CD4-positive, alpha-beta memory T cell (primary cell): ENCODE measurements at regions not wholly inside any gene's neighbourhood (a gene's known extent, or its start where the extent isn't known, plus 50 kb on each side); places are given as distances from the start of the nearest gene placed in this dataset.
"Not testable (repeated sequence)": the region's sequence is repeated elsewhere in the genome, so short reads cannot be mapped to it uniquely, and the experiment has no call there.

Experiments used
- CTCF ChIA-PET: fragments of 350-600 bp; sonication (Branson Sonifier 250); formaldehyde crosslinking; loops from one replicate; lab custom pipeline; 2021; ENCODE audit warnings: inconsistent platforms; ENCODE audit not compliant: partially characterized antibody; lab: Charles Lee
- POLR2A ChIA-PET: fragments of 350-600 bp; sonication (Branson Sonifier 250); formaldehyde crosslinking; loops from one replicate; lab custom pipeline; 2021; ENCODE audit not compliant: partially characterized antibody; lab: Charles Lee
- DNase-seq, 5 donors: peaks; one replicate each; pipeline versions ENCODE4 v3.0.0 to v3.0.0-alpha.2; 2020 to 2022; ENCODE audit warnings: mixed read lengths in 1 of 5
- H3K27ac ChIP-seq: one replicate; pipeline ENCODE4 v1.7.0; 2013; ENCODE audit warnings: low read depth, low read length
- H3K27me3 ChIP-seq: 2 replicates; pipeline ENCODE4 v1.7.0; 2013; ENCODE audit warnings: mild to moderate bottlenecking, low read length, moderate library complexity; ENCODE audit not compliant: insufficient read depth
- H3K36me3 ChIP-seq: 2 replicates; pipeline ENCODE4 v1.7.0; 2013; ENCODE audit warnings: mild to moderate bottlenecking, low read length, moderate library complexity; ENCODE audit not compliant: insufficient read depth
- H3K4me1 ChIP-seq: 2 replicates; pipeline ENCODE4 v1.7.0; 2013; ENCODE audit warnings: mild to moderate bottlenecking, low read length, moderate library complexity; ENCODE audit not compliant: insufficient read depth
- H3K4me3 ChIP-seq, 2 donors: one replicate each; pipeline ENCODE4 v1.7.0; 2013; ENCODE audit warnings: low read length in 2 of 2, mild to moderate bottlenecking in 1 of 2
- H3K9me3 ChIP-seq, 2 donors: one replicate each; pipeline ENCODE4 v1.7.0; 2013; ENCODE audit warnings: low read length in 2 of 2, control low read depth in 1 of 2; ENCODE audit not compliant: control insufficient read depth in 1 of 2
- H3K27ac Mint-ChIP-seq, 7 donors: one replicate each; pipeline ENCODE4 v1.8.0; 2020 to 2021; ENCODE audit warnings: mixed read lengths in 7 of 7, mild to moderate bottlenecking in 6 of 7, inconsistent platforms in 3 of 7, moderate library complexity in 3 of 7
- H3K27me3 Mint-ChIP-seq, 2 donors: one replicate each; pipeline ENCODE4 v1.8.0; 2020 to 2021; ENCODE audit warnings: mixed read lengths in 2 of 2
- H3K36me3 Mint-ChIP-seq, 2 donors: one replicate each; pipeline ENCODE4 v1.8.0; 2020 to 2021; ENCODE audit warnings: mixed read lengths in 2 of 2, inconsistent platforms in 1 of 2, mild to moderate bottlenecking in 1 of 2
- H3K4me1 Mint-ChIP-seq, 4 donors: one replicate each; pipeline ENCODE4 v1.8.0; 2020 to 2021; ENCODE audit warnings: mixed read lengths in 4 of 4, mild to moderate bottlenecking in 1 of 4
- H3K4me3 Mint-ChIP-seq, 8 donors: one replicate each; pipeline ENCODE4 v1.8.0; 2020 to 2021; ENCODE audit warnings: mixed read lengths in 8 of 8, mild to moderate bottlenecking in 7 of 8, moderate library complexity in 6 of 8, inconsistent platforms in 3 of 8
- H3K9me3 Mint-ChIP-seq, 8 donors: one replicate each; pipeline ENCODE4 v1.8.0; 2020 to 2021; ENCODE audit warnings: mixed read lengths in 8 of 8, mild to moderate bottlenecking in 5 of 8, inconsistent platforms in 3 of 8, moderate library complexity in 1 of 8
- intact Hi-C: fragments of 100-400 bp; cut with micrococcal nuclease; formaldehyde crosslinking; loops from one replicate; pipeline ENCODE4 v1.15.1; 2023

DNA sequence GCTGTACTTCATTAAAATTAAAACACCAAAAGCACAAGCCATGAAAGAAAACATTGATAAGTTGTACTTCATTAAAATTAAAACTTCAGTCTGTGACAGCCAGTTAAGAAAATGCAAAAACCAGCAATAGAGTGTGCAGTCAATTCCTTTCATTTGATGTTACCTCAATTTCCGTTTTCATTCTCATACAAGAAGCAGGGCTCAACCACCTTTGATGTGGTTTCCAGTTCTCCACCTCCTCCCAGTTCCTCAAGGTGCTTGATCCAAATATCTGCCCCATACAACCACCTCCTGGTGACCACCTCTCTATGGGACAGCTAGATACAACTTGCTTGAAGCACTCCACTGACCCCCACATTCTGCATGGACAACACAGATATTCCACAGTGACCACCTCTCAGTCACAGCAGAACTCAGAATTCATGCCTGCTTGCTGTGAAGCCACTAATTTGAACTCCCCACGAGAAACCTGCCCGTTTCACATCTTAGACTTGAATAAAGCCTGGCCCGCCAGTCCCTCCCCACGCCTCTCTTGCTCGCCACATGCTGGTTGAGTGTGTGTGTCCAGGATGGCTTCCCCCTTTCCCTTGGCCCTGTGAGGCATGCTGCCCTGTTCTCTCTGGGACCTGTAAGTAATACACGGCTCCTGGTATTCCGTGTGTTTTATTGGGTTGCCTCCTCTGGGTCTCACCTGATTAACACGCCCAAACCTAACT is 66.1 kb downstream of the FAM50B start:
- peak overlapping the region; percentile 7 to 75 (median 51) for H3K27ac Mint-ChIP-seq
- peaks cover 29 to 56% (median 43%) of the 10 kb centered on the region in 4 donors for H3K4me1 Mint-ChIP-seq
- ChIA-PET CTCF (interaction anchor here (1.6 to 3.6 kb wide), 3 partner anchors 18 to 66 kb away, joined by 6 to 17 read pairs (median 13); partner anchors contain the start of gene FAM50B), POLR2A (interaction anchor here (1.5 to 1.7 kb wide), 2 partner anchors 67 to 106 kb away, joined by 3 to 7 read pairs; partner anchors contain the start of gene FAM50B)
- intact Hi-C loops, result loop anchor here (5.0 kb wide), 1 partner anchor 102 kb away; no protein-coding TSS in a partner anchor
- no peaks in the 10 kb centered on the region for H3K9me3 ChIP-seq
- H3K4me3 ChIP-seq, result peak overlapping the region in 1 of 2 donors; percentile 46
- no peaks in the 10 kb centered on the region for H3K36me3 ChIP-seq
- H3K4me1 ChIP-seq, result peaks cover 43% of the 10 kb centered on the region
- H3K4me3 Mint-ChIP-seq, result peak overlapping the region; percentile 61 to 85 (median 80)
- no peak overlapping the region for H3K27ac ChIP-seq
- peaks cover 2 to 15% of the 10 kb centered on the region in 2 donors for H3K27me3 Mint-ChIP-seq
- H3K36me3 Mint-ChIP-seq, result no peaks in the 10 kb centered on the region
- peak; percentile 64 to 73 (median 70) for DNase-seq
- H3K9me3 Mint-ChIP-seq, result peaks cover 0 to 3% (median 0%) of the 10 kb centered on the region in 8 donors
- H3K27me3 ChIP-seq, result no peaks in the 10 kb centered on the region

- no peak for DNase-seq
- POLR2A ChIA-PET, result interaction anchor here (1.5 kb wide), 1 partner anchor 67 kb away, joined by 7 read pairs; the partner anchor contains the start of gene FAM50B
- Mint-ChIP-seq H3K9me3 (peaks cover 0 to 3% (median 0%) of the 10 kb centered on the region in 8 donors), H3K27me3 (peaks cover 2 to 11% of the 10 kb centered on the region in 2 donors), H3K4me1 (peaks cover 27 to 48% (median 40%) of the 10 kb centered on the region in 4 donors), H3K36me3 (no peaks in the 10 kb centered on the region), H3K27ac (peak overlapping the region in 1 of 7 donors; percentile 75), H3K4me3 (peak overlapping the region in 2 of 8 donors; percentile 7 to 29)
- no peaks in the 10 kb centered on the region for H3K27me3 ChIP-seq
- intact Hi-C loops, result loop anchor here (5.0 kb wide), 1 partner anchor 101 kb away; no protein-coding TSS in a partner anchor
- no peaks in the 10 kb centered on the region for H3K36me3 ChIP-seq
- peaks cover 38% of the 10 kb centered on the region for H3K4me1 ChIP-seq
- no peak overlapping the region for H3K4me3 ChIP-seq
- CTCF ChIA-PET, result interaction anchor here (0.9 to 1.6 kb wide), 2 partner anchors 16 to 67 kb away, joined by 4 to 6 read pairs; partner anchors contain the start of gene FAM50B
- H3K27ac ChIP-seq, result no peak overlapping the region
- H3K9me3 ChIP-seq, result no peaks in the 10 kb centered on the region
Measured at GRCh38 chr6:3916211-3916610, 67.0 kb downstream of the FAM50B start.

GRCh38 chr6:3916749-3917148 is 67.6 kb downstream of the FAM50B start:
- H3K9me3 ChIP-seq, H3K36me3 ChIP-seq, H3K36me3 Mint-ChIP-seq, H3K27me3 ChIP-seq, H3K27ac Mint-ChIP-seq, H3K4me3 ChIP-seq, H3K27me3 Mint-ChIP-seq, DNase-seq, H3K9me3 Mint-ChIP-seq, H3K27ac ChIP-seq: not testable (repeated sequence)
- ChIA-PET POLR2A (interaction anchor here (1.5 kb wide), 1 partner anchor 68 kb away, joined by 7 read pairs; the partner anchor contains the start of gene FAM50B), CTCF (interaction anchor here (0.9 to 1.6 kb wide), 3 partner anchors 16 to 104 kb away, joined by 3 to 6 read pairs (median 4); partner anchors contain the start of gene FAM50B)
- H3K4me1 ChIP-seq, result peaks cover 34% of the 10 kb centered on the region
- H3K4me3 Mint-ChIP-seq, result peak overlapping the region in 2 of 8 donors; percentile 8 to 41
- intact Hi-C loops, result loop anchor here (5.0 kb wide), 1 partner anchor 101 kb away; no protein-coding TSS in a partner anchor
- H3K4me1 Mint-ChIP-seq, result peaks cover 24 to 43% (median 37%) of the 10 kb centered on the region in 4 donors

GRCh38 chr6:3918469-3918868 is 69.3 kb downstream of the FAM50B start:
- H3K9me3 ChIP-seq, result no peaks in the 10 kb centered on the region
- Mint-ChIP-seq H3K4me3 (peak overlapping the region in 1 of 8 donors; percentile 43), H3K27ac (no peak overlapping the region), H3K4me1 (peaks cover 21 to 38% (median 29%) of the 10 kb centered on the region in 4 donors), H3K9me3 (peaks cover 0 to 3% (median 0%) of the 10 kb centered on the region in 8 donors), H3K36me3 (no peaks in the 10 kb centered on the region), H3K27me3 (peaks cover 2% of the 10 kb centered on the region in 2 donors)
- no peak overlapping the region for H3K4me3 ChIP-seq
- H3K36me3 ChIP-seq, result no peaks in the 10 kb centered on the region
- intact Hi-C loops, result loop anchor here (5.0 kb wide), 1 partner anchor 99 kb away; no protein-coding TSS in a partner anchor
- CTCF ChIA-PET, result interaction anchor here (1.9 kb wide), 1 partner anchor 69 kb away, joined by 4 read pairs; the partner anchor contains the start of gene FAM50B
- no peak for DNase-seq
- POLR2A ChIA-PET, result no interaction called here
- peaks cover 30% of the 10 kb centered on the region for H3K4me1 ChIP-seq
- no peaks in the 10 kb centered on the region for H3K27me3 ChIP-seq
- H3K27ac ChIP-seq, result no peak overlapping the region

GRCh38 chr6:3919130-3919628 is 70.0 kb downstream of the FAM50B start:
- Histone ChIP-seq H3K4me3 (no peak overlapping the region), H3K27ac (no peak overlapping the region), H3K27me3 (no peaks in the 10 kb centered on the region), H3K9me3 (no peaks in the 10 kb centered on the region), H3K36me3 (no peaks in the 10 kb centered on the region), H3K4me1 (peaks cover 26% of the 10 kb centered on the region)
- Mint-ChIP-seq H3K36me3 (no peaks in the 10 kb centered on the region), H3K4me1 (peaks cover 18 to 33% (median 26%) of the 10 kb centered on the region in 4 donors), H3K27ac (no peak overlapping the region), H3K4me3 (peak overlapping the region in 1 of 8 donors; percentile 23), H3K9me3 (peaks cover 0 to 3% (median 0%) of the 10 kb centered on the region in 8 donors), H3K27me3 (peaks cover under 1 to 2% of the 10 kb centered on the region in 2 donors)
- no peak for DNase-seq
- CTCF ChIA-PET, result interaction anchor here (1.9 kb wide), 1 partner anchor 70 kb away, joined by 4 read pairs; the partner anchor contains the start of gene FAM50B
- POLR2A ChIA-PET, result interaction anchor here (1.0 kb wide), 1 partner anchor 21 kb away, joined by 3 read pairs; no protein-coding TSS in a partner anchor
- intact Hi-C loops, result loop anchor here (5.0 kb wide), 1 partner anchor 98 kb away; no protein-coding TSS in a partner anchor

GRCh38 chr6:3919849-3920248 is 70.7 kb downstream of the FAM50B start:
- Mint-ChIP-seq H3K27ac (no peak overlapping the region), H3K4me1 (peaks cover 14 to 27% (median 20%) of the 10 kb centered on the region in 4 donors), H3K27me3 (peaks cover 0 to 2% of the 10 kb centered on the region in 2 donors), H3K9me3 (peaks cover 0 to 3% (median 0%) of the 10 kb centered on the region in 8 donors), H3K36me3 (no peaks in the 10 kb centered on the region), H3K4me3 (no peak overlapping the region)
- ChIA-PET POLR2A (interaction anchor here (1.0 kb wide), 1 partner anchor 21 kb away, joined by 3 read pairs; no protein-coding TSS in a partner anchor), CTCF (interaction anchor here (1.1 to 1.9 kb wide), 2 partner anchors 59 to 71 kb away, joined by 3 to 4 read pairs; partner anchors contain the start of gene FAM50B)
- Histone ChIP-seq H3K9me3 (no peaks in the 10 kb centered on the region), H3K36me3 (no peaks in the 10 kb centered on the region), H3K27me3 (no peaks in the 10 kb centered on the region), H3K4me1 (peaks cover 20% of the 10 kb centered on the region), H3K27ac (no peak overlapping the region), H3K4me3 (no peak overlapping the region)
- no peak for DNase-seq
- intact Hi-C loops, result loop anchor here (5.0 kb wide), 1 partner anchor 97 kb away; no protein-coding TSS in a partner anchor
